GM19043 (cell line): ENCODE measurements at regions not wholly inside any gene's neighbourhood (a gene's known extent, or its start where the extent isn't known, plus 50 kb on each side); places are given as distances from the start of the nearest gene placed in this dataset.
"Not testable (repeated sequence)": the region's sequence is repeated elsewhere in the genome, so short reads cannot be mapped to it uniquely, and the experiment has no call there.

Source experiments
- ATAC-seq: cut with Tn5 transposase; IDR thresholded peaks from one replicate; pipeline ENCODE4 v1.9.1; 2021; ENCODE audit warnings: low read depth; ENCODE audit not compliant: unreplicated experiment

- ATAC-seq: no peak
Observed at GRCh38 chr2:59428940-59429339, 1124.5 kb downstream of the BCL11A start.

DNA sequence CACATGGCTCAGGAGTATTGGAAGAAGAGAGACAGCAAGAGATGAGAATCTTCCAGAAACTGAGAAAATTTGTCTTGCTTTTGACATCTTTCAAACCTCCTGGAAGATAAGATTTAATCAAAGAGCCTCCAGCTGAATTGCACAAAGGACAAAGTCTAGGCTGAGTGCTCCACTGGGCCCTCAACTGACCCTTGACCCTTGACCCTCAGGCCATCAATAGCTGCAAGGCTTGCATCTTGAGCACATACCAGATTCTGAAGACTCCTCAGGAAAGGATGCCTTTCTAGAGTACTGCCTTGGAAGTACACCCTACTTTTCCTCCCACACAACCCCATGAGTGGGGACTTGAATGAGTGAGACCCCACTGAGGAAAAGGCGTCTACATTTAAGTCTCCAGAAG, 1125.5 kb downstream of the BCL11A start:
- ATAC-seq: no peak

- ATAC-seq: no peak
Observed at GRCh38 chr2:59425247-59425646, 1128.2 kb downstream of the BCL11A start.

DNA sequence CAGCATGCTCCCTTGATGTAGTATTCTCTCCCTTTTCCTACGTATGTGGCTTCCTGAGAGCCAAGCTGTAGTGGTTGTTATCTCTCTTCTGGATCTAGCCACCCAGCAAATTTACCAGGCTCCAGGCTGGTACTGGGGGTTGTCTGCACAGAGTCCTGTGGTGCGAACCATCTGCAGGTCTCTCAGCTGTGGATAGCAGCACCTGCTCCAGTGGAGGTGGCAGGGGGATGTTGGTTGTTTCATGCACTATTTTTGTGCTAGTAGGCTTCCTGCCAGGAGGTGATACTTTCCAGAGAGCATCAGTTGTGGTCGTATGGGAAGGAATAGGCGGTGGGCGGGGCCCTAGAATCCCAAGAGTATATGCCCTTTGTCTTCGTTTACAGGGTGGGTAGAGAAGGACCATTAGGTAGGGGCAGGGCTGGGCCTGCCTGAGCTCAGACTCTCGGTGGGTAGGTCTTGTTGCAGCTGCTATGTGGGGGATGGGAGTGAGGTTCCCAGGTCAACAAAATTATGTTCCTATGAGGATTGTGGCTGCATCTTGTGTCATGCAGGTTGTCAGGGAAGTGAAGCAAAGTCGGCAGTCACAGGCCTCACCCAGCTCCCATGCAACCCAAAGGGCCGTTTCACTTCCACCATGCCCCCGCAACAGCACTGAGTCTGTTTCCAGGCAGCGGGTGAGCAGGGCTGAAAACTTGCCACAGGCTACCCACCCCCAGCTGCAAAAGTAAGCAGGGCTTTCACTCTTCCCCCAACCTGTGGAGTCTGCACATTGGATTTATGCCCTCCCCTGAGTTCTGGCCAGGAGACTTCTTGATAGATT, 1139.5 kb downstream of the BCL11A start:
- ATAC-seq: no peak

DNA sequence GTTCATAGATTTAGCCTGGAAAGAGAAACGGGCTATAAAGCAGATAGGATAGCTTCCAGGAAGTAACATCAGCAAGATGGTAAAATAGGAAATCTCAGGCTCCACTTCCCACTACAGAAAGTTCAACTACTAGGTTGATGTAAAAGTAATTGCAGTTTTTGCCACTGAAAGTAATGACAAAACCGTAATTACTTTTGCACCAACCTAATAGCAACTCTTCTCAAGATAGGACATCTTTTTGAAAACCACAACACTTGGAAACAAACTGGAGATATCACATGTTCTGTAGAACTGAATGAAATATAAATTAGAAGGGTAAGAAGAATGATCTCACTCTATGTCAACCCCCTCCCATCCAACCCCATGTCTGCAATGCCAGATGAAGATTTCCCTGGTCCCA, 1154.3 kb downstream of the BCL11A start:
- ATAC-seq: no peak

DNA sequence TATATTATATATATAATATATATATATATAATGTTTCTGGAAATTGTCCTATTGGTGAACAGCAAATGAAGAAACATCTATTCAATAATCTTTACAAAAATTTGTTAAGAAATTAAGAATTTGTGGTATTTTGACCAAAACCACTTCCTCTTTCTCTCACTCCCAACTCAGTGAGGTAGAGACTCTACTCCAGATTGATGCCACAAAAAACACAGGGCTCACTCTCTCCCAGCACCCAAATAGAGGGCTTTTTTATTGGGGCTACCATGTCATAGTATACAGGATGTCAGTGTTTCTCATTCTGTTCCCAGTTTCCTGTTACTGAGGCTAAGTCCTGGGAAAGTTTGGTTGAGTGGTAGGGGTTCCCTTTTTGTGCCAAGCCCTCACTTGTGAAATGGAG, 1155.4 kb downstream of the BCL11A start:
- ATAC-seq: no peak

DNA sequence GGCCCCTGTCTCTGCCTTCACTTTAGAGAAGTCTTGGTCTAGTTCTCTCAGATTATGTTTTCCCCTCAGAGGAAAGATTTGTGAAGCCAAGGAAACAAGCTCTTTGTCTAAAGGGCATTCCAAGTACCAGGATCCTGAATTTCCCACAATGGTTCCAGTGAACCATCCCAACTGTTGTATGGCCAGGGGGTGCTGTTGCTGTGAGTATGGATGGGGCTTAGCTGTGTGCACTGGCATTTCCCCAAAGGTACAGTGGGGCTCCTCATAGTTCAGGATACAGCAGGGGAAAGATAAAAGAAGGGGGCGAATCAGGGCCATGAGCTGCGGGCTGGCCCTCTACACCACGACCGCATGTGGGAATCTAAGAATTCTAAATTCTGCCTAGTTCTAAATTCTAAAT, 1154.0 kb upstream of the FANCL start:
- no peak for ATAC-seq

- no peak for ATAC-seq
Observed at GRCh38 chr2:59391896-59392295, 1150.8 kb upstream of the FANCL start.

- no peak for ATAC-seq
Observed at GRCh38 chr2:59390581-59390980, 1149.5 kb upstream of the FANCL start.

GRCh38 chr2:59389240-59389639, 1148.1 kb upstream of the FANCL start:
- ATAC-seq: no peak

DNA sequence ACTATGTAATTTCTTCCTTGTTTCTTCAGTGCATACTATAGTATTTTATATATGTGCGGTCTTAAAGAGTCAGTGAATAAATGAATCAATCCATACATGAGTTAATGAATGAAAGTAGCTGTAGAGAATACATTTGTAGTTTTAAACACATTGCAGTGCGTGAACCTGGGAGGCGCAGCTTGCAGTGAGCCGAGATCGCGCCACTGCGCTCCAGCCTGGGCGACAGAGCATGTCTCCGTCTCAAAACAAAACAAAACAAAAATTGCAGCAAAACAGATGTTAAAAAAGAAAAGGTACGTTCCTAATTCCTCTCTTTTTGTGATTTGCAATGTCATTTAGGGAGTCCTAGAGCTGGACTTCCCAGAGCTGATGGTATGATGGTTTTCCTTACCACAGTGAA, 1144.8 kb upstream of the FANCL start:
- ATAC-seq: no peak

DNA sequence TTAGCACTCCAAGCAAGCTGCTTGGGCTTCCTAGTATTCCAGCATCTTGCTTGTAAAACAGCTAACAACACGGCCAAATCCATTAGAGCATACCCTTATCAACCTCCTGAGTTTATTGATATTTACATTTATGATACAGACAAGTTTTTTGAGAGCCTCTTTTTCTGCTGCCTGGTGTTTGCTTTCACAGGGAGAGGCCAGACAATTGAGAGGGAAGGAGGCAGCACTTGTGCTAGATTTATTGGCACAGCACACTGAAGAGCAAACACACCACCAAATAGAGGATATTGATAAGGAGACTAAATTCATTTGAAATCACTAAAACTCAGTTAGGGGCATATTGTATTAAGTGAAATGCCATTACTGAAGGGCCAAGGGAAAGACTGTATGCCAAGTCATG, 1142.3 kb upstream of the FANCL start:
- ATAC-seq: no peak

DNA sequence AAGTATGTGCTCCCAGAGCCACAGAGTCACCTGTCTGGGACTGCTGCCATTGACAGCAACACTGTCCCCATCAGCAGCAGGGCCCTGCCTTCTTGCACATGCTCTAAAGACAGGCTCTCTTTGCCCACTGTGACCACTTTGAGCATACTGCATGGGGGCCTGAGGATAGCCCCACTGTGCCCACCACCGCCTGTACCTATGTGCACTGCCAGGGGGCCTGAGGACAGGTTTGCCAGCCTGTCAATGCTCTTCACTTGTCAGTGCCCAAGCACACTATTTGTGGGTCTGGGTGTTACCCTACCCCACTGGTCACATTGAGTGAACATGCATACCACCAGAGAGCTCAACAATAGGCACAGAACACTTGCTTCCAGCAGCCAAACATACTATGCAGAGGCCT, 1137.0 kb upstream of the FANCL start:
- ATAC-seq: no peak

- ATAC-seq: no peak
Observed at GRCh38 chr2:59366288-59366687, 1125.2 kb upstream of the FANCL start.

- no peak for ATAC-seq
Observed at GRCh38 chr2:59354498-59354897, 1113.4 kb upstream of the FANCL start.

DNA sequence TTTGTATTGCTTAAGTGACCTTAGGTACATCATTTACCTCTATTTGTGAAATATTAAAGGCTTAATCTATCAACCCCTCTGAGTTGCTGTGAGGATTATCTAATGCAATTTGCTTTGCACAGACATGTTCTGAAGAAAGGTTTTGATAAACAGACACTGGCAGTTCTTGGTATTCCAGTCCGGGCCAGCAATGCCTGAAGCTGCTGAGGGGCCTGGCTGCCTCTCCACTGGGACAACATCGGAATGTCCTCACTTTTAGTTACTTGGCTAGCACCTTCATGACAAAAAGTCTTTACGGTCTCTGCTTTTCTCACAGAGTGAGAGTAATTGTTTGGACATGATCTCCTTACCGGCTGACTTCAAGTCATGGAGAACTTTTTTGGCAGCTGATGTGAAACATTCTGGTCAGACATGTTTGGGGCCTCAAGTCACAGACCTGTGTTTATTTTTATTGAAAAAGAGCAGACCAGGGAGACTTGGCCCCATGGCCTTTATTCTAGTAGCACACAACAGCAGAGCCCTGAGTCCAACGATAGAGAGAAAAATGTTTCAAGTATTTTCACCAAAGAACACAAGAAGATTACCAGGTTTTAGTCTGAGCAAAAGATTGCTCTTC, 1112.3 kb upstream of the FANCL start:
- ATAC-seq: no peak

- ATAC-seq: no peak
Observed at GRCh38 chr2:59342166-59342565, 1101.0 kb upstream of the FANCL start.

- no peak for ATAC-seq
Observed at GRCh38 chr2:59339837-59340207, 1098.7 kb upstream of the FANCL start.

GRCh38 chr2:59339121-59339836, 1098.2 kb upstream of the FANCL start:
- no peak for ATAC-seq

GRCh38 chr2:59333007-59333406, 1091.9 kb upstream of the FANCL start:
- ATAC-seq: no peak

DNA sequence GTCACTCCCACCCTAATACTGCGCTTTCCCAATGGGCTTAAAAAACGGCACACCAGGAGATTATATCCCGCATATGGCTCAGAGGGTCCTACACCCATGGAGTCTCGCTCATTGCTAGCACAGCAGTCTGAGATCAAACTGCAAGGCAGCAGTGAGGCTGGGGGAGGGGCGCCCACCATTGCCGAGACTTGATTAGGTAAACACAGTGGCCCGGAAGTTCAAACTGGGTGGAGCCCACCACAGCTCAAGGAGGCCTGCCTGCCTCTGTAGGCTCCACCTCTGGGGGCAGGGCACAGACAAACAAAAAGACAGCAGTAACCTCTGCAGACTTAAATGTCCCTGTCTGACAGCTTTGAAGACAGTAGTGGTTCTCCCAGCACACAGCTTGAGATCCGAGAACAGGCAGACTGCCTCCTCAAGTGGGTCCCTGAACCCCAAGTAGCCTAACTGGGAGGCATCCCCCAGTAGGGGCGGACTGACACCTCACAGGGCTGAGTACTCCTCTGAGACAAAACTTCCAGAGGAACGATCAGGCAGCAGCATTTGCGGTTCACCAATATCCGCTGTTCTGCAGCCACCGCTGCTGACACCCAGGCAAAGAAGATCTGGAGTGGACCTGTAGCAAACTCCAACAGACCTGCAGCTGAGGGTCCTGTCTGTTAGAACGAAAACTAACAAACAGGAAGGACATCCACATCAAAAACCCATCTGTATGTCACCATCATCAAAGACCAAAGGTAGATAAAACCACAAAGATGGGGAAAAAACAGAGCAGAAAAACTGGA, 1085.6 kb upstream of the FANCL start:
- ATAC-seq: not testable (repeated sequence)
